ENCODE measurements at regions not wholly inside any gene's neighbourhood (a gene's known extent, or its start where the extent isn't known, plus 50 kb on each side); places are given as distances from the start of the nearest gene placed in this dataset.

GRCh38 chr12:71297930-71298329 lies 140.1 kb upstream of the TSPAN8 start:
- Mint-ChIP-seq H3K27me3 (ENCODE audit: low read depth, unreplicated experiment) (no peaks in the 10 kb centered on the region), H3K9me3 (ENCODE audit: unreplicated experiment) (no peaks in the 10 kb centered on the region), H3K27ac (ENCODE audit: unreplicated experiment) (no peak overlapping the region), H3K36me3 (ENCODE audit: low read depth, unreplicated experiment) (no peaks in the 10 kb centered on the region), H3K4me1 (ENCODE audit: low read depth, unreplicated experiment) (peaks cover 9% of the 10 kb centered on the region), H3K4me3 (ENCODE audit: unreplicated experiment) (no peak overlapping the region)
- H2AFZ ChIP-seq (ENCODE audit: low read depth, low read length) = no peak overlapping the region
- no peak overlapping the region for H3K27ac ChIP-seq (ENCODE audit: low read depth, low read length)
- TF ChIP-seq EZH2 (IDR thresholded peaks at IDR 0.05; ENCODE audit: insufficient read depth, low read length) = no peak
- no peak for TF ChIP-seq CTCF (IDR thresholded peaks at IDR 0.05; ENCODE audit: insufficient read depth, low read depth, low read length)
- H3K36me3 ChIP-seq (ENCODE audit: insufficient read depth, low read length) = no peaks in the 10 kb centered on the region
- FAIRE-seq (no peak), DNase-seq (ENCODE audit: low read depth) (no peak)
- no peak overlapping the region for H3K9ac ChIP-seq (ENCODE audit: low read length)
- H3K4me2 ChIP-seq (ENCODE audit: low read length) = no peak overlapping the region
- H3K4me3 ChIP-seq (ENCODE audit: insufficient read depth, low read depth, low read length) = no peak overlapping the region
- no peaks in the 10 kb centered on the region for H3K27me3 ChIP-seq (ENCODE audit: insufficient read depth, low read length)
- no peaks in the 10 kb centered on the region for H3K79me2 ChIP-seq (ENCODE audit: insufficient read depth, low read length)
- H3K9me3 ChIP-seq (ENCODE audit: insufficient read depth, low read depth, low read length) = no peaks in the 10 kb centered on the region
- no peaks in the 10 kb centered on the region for H4K20me1 ChIP-seq (ENCODE audit: insufficient read depth, low read length)
- H3K4me1 ChIP-seq (ENCODE audit: insufficient read depth, low read length) = no peaks in the 10 kb centered on the region

GRCh38 chr12:71295953-71296352 lies 138.2 kb upstream of the TSPAN8 start:
- no peak overlapping the region for H2AFZ ChIP-seq (ENCODE audit: low read depth, low read length)
- FAIRE-seq (no peak), DNase-seq (ENCODE audit: low read depth) (no peak)
- no peaks in the 10 kb centered on the region for H3K4me1 ChIP-seq (ENCODE audit: insufficient read depth, low read length)
- H3K4me2 ChIP-seq (ENCODE audit: low read length) = no peak overlapping the region
- H3K36me3 ChIP-seq (ENCODE audit: insufficient read depth, low read length) = no peaks in the 10 kb centered on the region
- Mint-ChIP-seq H3K9me3 (ENCODE audit: unreplicated experiment) (peaks cover 4% of the 10 kb centered on the region), H3K27ac (ENCODE audit: unreplicated experiment) (no peak overlapping the region), H3K4me1 (ENCODE audit: low read depth, unreplicated experiment) (peaks cover 9% of the 10 kb centered on the region), H3K27me3 (ENCODE audit: low read depth, unreplicated experiment) (no peaks in the 10 kb centered on the region), H3K36me3 (ENCODE audit: low read depth, unreplicated experiment) (no peaks in the 10 kb centered on the region), H3K4me3 (ENCODE audit: unreplicated experiment) (no peak overlapping the region)
- H3K9me3 ChIP-seq (ENCODE audit: insufficient read depth, low read depth, low read length) = no peaks in the 10 kb centered on the region
- no peak overlapping the region for H3K4me3 ChIP-seq (ENCODE audit: insufficient read depth, low read depth, low read length)
- H4K20me1 ChIP-seq (ENCODE audit: insufficient read depth, low read length) = no peaks in the 10 kb centered on the region
- H3K27me3 ChIP-seq (ENCODE audit: insufficient read depth, low read length) = no peaks in the 10 kb centered on the region
- no peak overlapping the region for H3K9ac ChIP-seq (ENCODE audit: low read length)
- TF ChIP-seq EZH2 (IDR thresholded peaks at IDR 0.05; ENCODE audit: insufficient read depth, low read length) = no peak
- TF ChIP-seq CTCF (IDR thresholded peaks at IDR 0.05; ENCODE audit: insufficient read depth, low read depth, low read length) = no peak
- no peaks in the 10 kb centered on the region for H3K79me2 ChIP-seq (ENCODE audit: insufficient read depth, low read length)
- no peak overlapping the region for H3K27ac ChIP-seq (ENCODE audit: low read depth, low read length)

GRCh38 chr12:71291746-71292145 lies 133.9 kb upstream of the TSPAN8 start:
- Histone ChIP-seq H2AFZ (ENCODE audit: low read depth, low read length) (no peak overlapping the region), H3K36me3 (ENCODE audit: insufficient read depth, low read length) (no peaks in the 10 kb centered on the region), H3K9me3 (ENCODE audit: insufficient read depth, low read depth, low read length) (no peaks in the 10 kb centered on the region), H3K27ac (ENCODE audit: low read depth, low read length) (no peak overlapping the region), H3K4me2 (ENCODE audit: low read length) (no peak overlapping the region), H3K4me1 (ENCODE audit: insufficient read depth, low read length) (no peaks in the 10 kb centered on the region), H3K27me3 (ENCODE audit: insufficient read depth, low read length) (no peaks in the 10 kb centered on the region), H3K4me3 (ENCODE audit: insufficient read depth, low read depth, low read length) (no peak overlapping the region), H4K20me1 (ENCODE audit: insufficient read depth, low read length) (no peaks in the 10 kb centered on the region), H3K79me2 (ENCODE audit: insufficient read depth, low read length) (no peaks in the 10 kb centered on the region), H3K9ac (ENCODE audit: low read length) (no peak overlapping the region)
- Mint-ChIP-seq H3K27me3 (ENCODE audit: low read depth, unreplicated experiment) (no peaks in the 10 kb centered on the region), H3K27ac (ENCODE audit: unreplicated experiment) (no peak overlapping the region), H3K36me3 (ENCODE audit: low read depth, unreplicated experiment) (no peaks in the 10 kb centered on the region), H3K4me1 (ENCODE audit: low read depth, unreplicated experiment) (no peaks in the 10 kb centered on the region), H3K4me3 (ENCODE audit: unreplicated experiment) (no peak overlapping the region), H3K9me3 (ENCODE audit: unreplicated experiment) (peaks cover 4% of the 10 kb centered on the region)
- FAIRE-seq (no peak), DNase-seq (ENCODE audit: low read depth) (no peak)
- TF ChIP-seq CTCF (IDR thresholded peaks at IDR 0.05; ENCODE audit: insufficient read depth, low read depth, low read length) (no peak), EZH2 (IDR thresholded peaks at IDR 0.05; ENCODE audit: insufficient read depth, low read length) (no peak)

Data from astrocyte (in vitro differentiated cells and primary cell).